ENCODE measurements at regions not wholly inside any gene's neighbourhood (a gene's known extent, or its start where the extent isn't known, plus 50 kb on each side); places are given as distances from the start of the nearest gene placed in this dataset.

GRCh38 chr20:40446888-40447287, 242.1 kb downstream of the MAFB start:
- TF ChIP-seq MYC (IDR thresholded peaks at IDR 0.05; ENCODE audit: low read depth, low read length): no peak
- Histone ChIP-seq H3K36me3 (ENCODE audit: control insufficient read depth in 2 of 2, extremely low read depth in 1 of 2, insufficient read depth in 2 of 2, low read length in 2 of 2) (no peaks in the 10 kb centered on the region), H3K9me1 (replicated peaks; ENCODE audit: control insufficient read depth, extremely low read depth, insufficient read depth, low read length) (no peaks in the 10 kb centered on the region), H3K79me2 (ENCODE audit: control insufficient read depth, insufficient read depth, low read length) (no peaks in the 10 kb centered on the region), H3K4me1 (ENCODE audit: control insufficient read depth, extremely low read depth, insufficient read depth, low read length) (no peaks in the 10 kb centered on the region), H3K9ac (replicated peaks; ENCODE audit: extremely low read depth, insufficient read depth, low read length) (no peak overlapping the region), H3K4me2 (ENCODE audit: insufficient read depth, low read length) (no peak overlapping the region), H2AFZ (ENCODE audit: low read depth, low read length) (no peak overlapping the region), H3K27ac (ENCODE audit: insufficient read depth, low read depth, low read length) (no peak overlapping the region), H3K9me3 (replicated peaks; ENCODE audit: control insufficient read depth, insufficient read depth, low read length) (no peaks in the 10 kb centered on the region), H3K4me3 (replicated peaks in 1 of 3; ENCODE audit: insufficient read depth in 1 of 3, low read depth in 1 of 3, low read length in 3 of 3) (no peak overlapping the region), H4K20me1 (replicated peaks; ENCODE audit: control insufficient read depth, extremely low read depth, insufficient read depth, low read length) (no peaks in the 10 kb centered on the region), H3K27me3 (ENCODE audit: control insufficient read depth in 2 of 2, insufficient read depth in 2 of 2, low read length in 2 of 2) (no peaks in the 10 kb centered on the region)
- BruUV-seq (replicated peaks): no TSS peak
- no peak for FAIRE-seq
- ChIA-PET POLR2A (no interaction called here), CTCF (no interaction called here)
- dilution Hi-C loops (cut with MboI; ENCODE audit: extremely low pct_ligation_motif_present, low sequenced_read_pairs) (no loop called here), intact Hi-C loops (cut with micrococcal nuclease) (no loop called here)
- DNase-seq (ENCODE audit: low read depth, low spot score): no peak

GRCh38 chr20:40444516-40444915, 244.5 kb downstream of the MAFB start:
- H3K27me3 ChIP-seq (ENCODE audit: control insufficient read depth in 2 of 2, insufficient read depth in 2 of 2, low read length in 2 of 2): no peaks in the 10 kb centered on the region
- no peaks in the 10 kb centered on the region for H3K79me2 ChIP-seq (ENCODE audit: control insufficient read depth, insufficient read depth, low read length)
- H3K27ac ChIP-seq (ENCODE audit: insufficient read depth, low read depth, low read length): no peak overlapping the region
- FAIRE-seq (no peak), DNase-seq (ENCODE audit: low read depth, low spot score) (no peak)
- ChIA-PET POLR2A (no interaction called here), CTCF (no interaction called here)
- H3K9me3 ChIP-seq (replicated peaks; ENCODE audit: control insufficient read depth, insufficient read depth, low read length): no peaks in the 10 kb centered on the region
- no peak overlapping the region for H3K4me2 ChIP-seq (ENCODE audit: insufficient read depth, low read length)
- H3K9ac ChIP-seq (replicated peaks; ENCODE audit: extremely low read depth, insufficient read depth, low read length): no peak overlapping the region
- H2AFZ ChIP-seq (ENCODE audit: low read depth, low read length): no peak overlapping the region
- H3K9me1 ChIP-seq (replicated peaks; ENCODE audit: control insufficient read depth, extremely low read depth, insufficient read depth, low read length): no peaks in the 10 kb centered on the region
- no peak overlapping the region for H3K4me3 ChIP-seq (replicated peaks in 1 of 3; ENCODE audit: insufficient read depth in 1 of 3, low read depth in 1 of 3, low read length in 3 of 3)
- H4K20me1 ChIP-seq (replicated peaks; ENCODE audit: control insufficient read depth, extremely low read depth, insufficient read depth, low read length): no peaks in the 10 kb centered on the region
- BruUV-seq (replicated peaks): no TSS peak
- H3K36me3 ChIP-seq (ENCODE audit: control insufficient read depth in 2 of 2, extremely low read depth in 1 of 2, insufficient read depth in 2 of 2, low read length in 2 of 2): no peaks in the 10 kb centered on the region
- no peaks in the 10 kb centered on the region for H3K4me1 ChIP-seq (ENCODE audit: control insufficient read depth, extremely low read depth, insufficient read depth, low read length)
- dilution Hi-C loops (cut with MboI; ENCODE audit: extremely low pct_ligation_motif_present, low sequenced_read_pairs): no loop called here
- intact Hi-C loops (cut with micrococcal nuclease): no loop called here
- TF ChIP-seq EZH2 (IDR thresholded peaks at IDR 0.05; ENCODE audit: borderline replicate concordance, low read depth, low read length, severe bottlenecking): no peak
- TF ChIP-seq FOS (IDR thresholded peaks at IDR 0.05; ENCODE audit: borderline replicate concordance, insufficient read depth, low read length): no peak
- TF ChIP-seq MYC (IDR thresholded peaks at IDR 0.05; ENCODE audit: low read depth, low read length): no peak
- TF ChIP-seq GATA2 (IDR thresholded peaks at IDR 0.05; ENCODE audit: insufficient read depth, insufficient read length, low read depth, low read length): no peak
- no peak for TF ChIP-seq POLR2A (IDR thresholded peaks at IDR 0.05; ENCODE audit: low read depth, low read length)
- TF ChIP-seq POLR2AphosphoS5 (IDR thresholded peaks at IDR 0.05; ENCODE audit: insufficient read depth, low read depth, low read length): no peak
